HepG2 (cell line): ENCODE measurements at regions not wholly inside any gene's neighbourhood (a gene's known extent, or its start where the extent isn't known, plus 50 kb on each side); places are given as distances from the start of the nearest gene placed in this dataset.

Experiments used
- ATAC-seq: fragments of 200-7000 bp; cut with Tn5 transposase; 3 replicates; pipeline ENCODE4 v1.9.1; 2020; ENCODE audit warnings: mild to moderate bottlenecking, moderate library complexity
- BruUV-seq: library from RNA; stranded (reverse); fragments of 400-500 nt; replicated peaks from 2 replicates; lab custom pipeline; 2021; lab: Mats Ljungman, UMichigan
- CTCF ChIA-PET: fragments of 300-600 bp; formaldehyde crosslinking; extraction: SDS; loops from one replicate; lab custom pipeline; 2021; ENCODE audit warnings: low total read pairs, inconsistent platforms, low intra/inter-chr PET ratio; lab: Yijun Ruan, JAX
- POLR2A ChIA-PET: fragments of 350-600 bp; sonication (Branson Sonifier 250); formaldehyde crosslinking; loops from one replicate; lab custom pipeline; 2020; ENCODE audit warnings: antibody characterized with exemption, inconsistent platforms; lab: Yijun Ruan, JAX
- DNase-seq: peaks from one replicate; pipeline ENCODE4 v3.0.0-alpha.2; 2015; ENCODE audit warnings: low spot score
- FAIRE-seq: peaks from 3 replicates; lab custom pipeline; 2011; peaks lifted over from hg19 to GRCh38; lab: Jason Lieb, UNC
- H2AFZ ChIP-seq: one replicate; pipeline ENCODE4 v1.6.1; 2011; ENCODE audit warnings: low read length, inconsistent platforms
- H3K27ac ChIP-seq: fragments of 300-600 bp; 3 replicates; pipeline ENCODE4 v1.8.0; 2011; ENCODE audit warnings: mixed run types, mild to moderate bottlenecking, mixed read lengths, low read length, inconsistent platforms; ENCODE audit not compliant: insufficient read depth; ENCODE audit errors: extremely low read length
- H3K27me3 ChIP-seq, 2 experiments: fragments of 200-600 bp in 1 of 2; 2 replicates in 1 of 2; 3 replicates in 1 of 2; pipeline versions ENCODE4 v1.6.0 to v1.8.0; 2011; ENCODE audit warnings: low read length in 2 of 2, mild to moderate bottlenecking in 2 of 2, moderate library complexity in 2 of 2, inconsistent platforms in 1 of 2; ENCODE audit not compliant: insufficient read depth in 2 of 2, control insufficient read depth in 1 of 2
- H3K36me3 ChIP-seq, 2 experiments: fragments of 200-600 bp in 1 of 2; replicated peaks in 1 of 2; 2 replicates in 1 of 2; 3 replicates in 1 of 2; pipeline versions ENCODE4 v1.5.1 to v1.8.0; 2011; ENCODE audit warnings: low read length in 2 of 2, inconsistent platforms in 1 of 2; ENCODE audit not compliant: insufficient read depth in 2 of 2, control insufficient read depth in 1 of 2
- H3K4me1 ChIP-seq: 2 replicates; pipeline ENCODE4 v1.5.1; 2012; ENCODE audit warnings: low read length, inconsistent platforms; ENCODE audit not compliant: insufficient read depth
- H3K4me2 ChIP-seq: 2 replicates; pipeline ENCODE4 v1.6.0; 2011; ENCODE audit warnings: low read depth, low read length, inconsistent platforms
- H3K4me3 ChIP-seq, 3 experiments: fragments of 200-600 bp in 1 of 3; sonication (generic), shearing (Covaris generic) in 1 of 3; replicated peaks in 1 of 3; 2 replicates each; pipeline ENCODE4 v1.5.1; 2011 to 2016; ENCODE audit warnings: low read length in 3 of 3, inconsistent platforms in 2 of 3, low read depth in 2 of 3, mild to moderate bottlenecking in 2 of 3, control low read depth in 1 of 3, mixed read lengths in 1 of 3; ENCODE audit not compliant: insufficient read depth in 1 of 3
- H3K79me2 ChIP-seq: one replicate; pipeline ENCODE4 v1.6.1; 2011; ENCODE audit warnings: low read length, inconsistent platforms; ENCODE audit not compliant: insufficient read depth
- H3K9ac ChIP-seq: 2 replicates; pipeline ENCODE4 v1.6.0; 2011; ENCODE audit warnings: mild to moderate bottlenecking, low read depth, low read length, inconsistent platforms; ENCODE audit not compliant: insufficient read depth
- H3K9me3 ChIP-seq: 2 replicates; pipeline ENCODE4 v1.5.1; 2012; ENCODE audit warnings: mild to moderate bottlenecking, low read length
- H4K20me1 ChIP-seq: 2 replicates; pipeline ENCODE4 v1.6.0; 2011; ENCODE audit warnings: inconsistent platforms, mild to moderate bottlenecking, low read length, moderate library complexity; ENCODE audit not compliant: insufficient read depth
- ATF1 ChIP-seq: IDR thresholded peaks from 2 replicates; pipeline ENCODE4 v1.6.1; 2016; ENCODE audit warnings: mild to moderate bottlenecking, control low read depth
- HCFC1 ChIP-seq: fragments of 150-350 bp; IDR thresholded peaks from 2 replicates; pipeline ENCODE4 v1.6.1; 2014; ENCODE audit warnings: low read depth, low read length
- SYNCRIP ChIP-seq: fragments of 200-400 bp; formaldehyde crosslinking; IDR thresholded peaks from 2 replicates; pipeline ENCODE4 v1.6.1; 2018; ENCODE audit warnings: mild to moderate bottlenecking, low read depth, low read length; ENCODE audit not compliant: insufficient read depth
- THAP8 ChIP-seq: sonication (generic); formaldehyde crosslinking; IDR thresholded peaks from 2 replicates; pipeline ENCODE4 v1.5.1; 2020; ENCODE audit warnings: missing genetic modification reagents, mild to moderate bottlenecking, borderline replicate concordance
- ZHX1 ChIP-seq: sonication (generic); formaldehyde crosslinking; IDR thresholded peaks from 2 replicates; pipeline ENCODE4 v1.8.1; 2022; ENCODE audit warnings: low read depth, mild to moderate bottlenecking, missing genetic modification reagents
- ZNF276 ChIP-seq: sonication (generic); formaldehyde crosslinking; IDR thresholded peaks from 2 replicates; pipeline ENCODE4 v1.4.0; 2020; ENCODE audit warnings: mild to moderate bottlenecking, low read depth, missing genetic modification reagents
- ZNF382 ChIP-seq: sonication (generic); formaldehyde crosslinking; IDR thresholded peaks from 2 replicates; pipeline ENCODE4 v1.5.0; 2020; ENCODE audit warnings: missing genetic modification reagents, mild to moderate bottlenecking, borderline replicate concordance
- ZNF574 ChIP-seq: sonication (generic); formaldehyde crosslinking; IDR thresholded peaks from 2 replicates; pipeline ENCODE4 v1.4.0; 2020; ENCODE audit warnings: missing genetic modification reagents
- WGBS: methylation state at CpG from one replicate; pipeline ENCODE4 v1.1.6; 2017; ENCODE audit warnings: low lambda C conversion rate; 5-methylcytosine and 5-hydroxymethylcytosine counted together
- in situ Hi-C: cut with HindIII; loops from 2 replicates; pipeline ENCODE4 v1.10.0; 2017; ENCODE audit warnings: low pct_unique_long_range_greater_than_20kb; ENCODE audit not compliant: extremely low pct_ligation_motif_present
- intact Hi-C: fragments of 100-400 bp; cut with micrococcal nuclease; formaldehyde crosslinking; loops from one replicate; pipeline ENCODE4 v1.10.0; 2022; ENCODE audit not compliant: unreplicated experiment
- TF ChIP-seq, protein P1 (sequence below): sonication (generic); formaldehyde crosslinking; IDR thresholded peaks from 2 replicates; pipeline ENCODE4 v1.4.0; 2020; ENCODE audit warnings: mild to moderate bottlenecking, missing genetic modification reagents

- Histone ChIP-seq H3K9me3 (peaks cover 36% of the 10 kb centered on the region), H3K4me1 (no peaks in the 10 kb centered on the region), H3K79me2 (no peaks in the 10 kb centered on the region), H3K27ac (no peak overlapping the region), H3K4me3 (no peak overlapping the region), H4K20me1 (no peaks in the 10 kb centered on the region), H3K36me3 (no peaks in the 10 kb centered on the region), H2AFZ (no peak overlapping the region), H3K4me2 (no peak overlapping the region), H3K9ac (no peak overlapping the region), H3K27me3 (no peaks in the 10 kb centered on the region)
- POLR2A ChIA-PET, result no interaction called here
- in situ Hi-C loops, result no loop called here
- CTCF ChIA-PET, result no interaction called here
- no TSS peak for BruUV-seq
- 0% methylated on average over 1 of the region's 2 CpGs for WGBS
- FAIRE-seq (no peak), ATAC-seq (no peak), DNase-seq (no peak)
- intact Hi-C loops, result no loop called here
- no peak for TF ChIP-seq ZHX1 (CRISPR knock-in tag)
- TF ChIP-seq SYNCRIP, result no peak
- TF ChIP-seq ZNF574 (CRISPR knock-in tag), result no peak
- TF ChIP-seq, protein P1, sequence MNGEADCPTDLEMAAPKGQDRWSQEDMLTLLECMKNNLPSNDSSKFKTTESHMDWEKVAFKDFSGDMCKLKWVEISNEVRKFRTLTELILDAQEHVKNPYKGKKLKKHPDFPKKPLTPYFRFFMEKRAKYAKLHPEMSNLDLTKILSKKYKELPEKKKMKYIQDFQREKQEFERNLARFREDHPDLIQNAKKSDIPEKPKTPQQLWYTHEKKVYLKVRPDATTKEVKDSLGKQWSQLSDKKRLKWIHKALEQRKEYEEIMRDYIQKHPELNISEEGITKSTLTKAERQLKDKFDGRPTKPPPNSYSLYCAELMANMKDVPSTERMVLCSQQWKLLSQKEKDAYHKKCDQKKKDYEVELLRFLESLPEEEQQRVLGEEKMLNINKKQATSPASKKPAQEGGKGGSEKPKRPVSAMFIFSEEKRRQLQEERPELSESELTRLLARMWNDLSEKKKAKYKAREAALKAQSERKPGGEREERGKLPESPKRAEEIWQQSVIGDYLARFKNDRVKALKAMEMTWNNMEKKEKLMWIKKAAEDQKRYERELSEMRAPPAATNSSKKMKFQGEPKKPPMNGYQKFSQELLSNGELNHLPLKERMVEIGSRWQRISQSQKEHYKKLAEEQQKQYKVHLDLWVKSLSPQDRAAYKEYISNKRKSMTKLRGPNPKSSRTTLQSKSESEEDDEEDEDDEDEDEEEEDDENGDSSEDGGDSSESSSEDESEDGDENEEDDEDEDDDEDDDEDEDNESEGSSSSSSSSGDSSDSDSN (CRISPR knock-in tag), result no peak
- TF ChIP-seq THAP8 (CRISPR knock-in tag), result no peak
- no peak for TF ChIP-seq ATF1 (CRISPR knock-in tag)
- no peak for TF ChIP-seq ZNF382
- TF ChIP-seq HCFC1, result no peak
- no peak for TF ChIP-seq ZNF276 (CRISPR knock-in tag)
Measured at GRCh38 chrX:33892670-33893069, 239.4 kb downstream of the FAM47A start.
